Peyer's patch (tissue), 4 donors: ENCODE measurements at regions not wholly inside any gene's neighbourhood (a gene's known extent, or its start where the extent isn't known, plus 50 kb on each side); places are given as distances from the start of the nearest gene placed in this dataset.

Experiments used
- CTCF ChIP-seq, 6 experiments: fragments of 450-650 bp in 4 of 6; fragments of 200-600 bp in 2 of 6; sonication (generic) in 1 of 6; IDR thresholded peaks; one replicate each; pipeline ENCODE4 v1.5.1; 2017 to 2019; ENCODE audit warnings: antibody characterized with exemption in 6 of 6, mild to moderate bottlenecking in 3 of 6, moderate library complexity in 1 of 6
- POLR2A ChIP-seq, 2 donors: fragments of 450-650 bp; IDR thresholded peaks; one replicate each; pipeline ENCODE4 v1.5.1; 2017; ENCODE audit warnings: antibody characterized with exemption in 2 of 2, mild to moderate bottlenecking in 2 of 2, moderate library complexity in 2 of 2

DNA sequence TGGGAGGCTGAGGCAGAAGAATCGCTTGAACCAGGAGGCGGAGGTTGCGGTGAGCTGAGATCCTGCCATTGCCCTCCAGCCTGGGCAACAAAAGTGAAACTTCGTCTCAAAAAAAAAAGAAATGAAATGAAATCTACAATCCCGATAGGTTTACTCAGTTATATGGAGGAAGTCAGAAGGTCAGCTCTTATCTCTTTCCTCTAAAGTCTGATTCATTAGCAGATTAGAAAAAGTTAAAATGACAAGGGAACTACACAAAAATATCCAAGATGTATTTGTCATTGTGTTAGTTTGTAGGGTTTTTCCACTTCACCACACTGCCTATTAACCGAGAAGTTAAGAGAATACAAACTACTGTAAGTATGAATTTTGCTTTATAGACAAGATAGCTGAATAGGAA, 420.6 kb downstream of the SHQ1 start:
- TF ChIP-seq CTCF (IDR thresholded peaks at IDR 0.05) = no peak
- TF ChIP-seq POLR2A (IDR thresholded peaks at IDR 0.05) = no peak
